Uterus (tissue), 2 donors: ENCODE measurements at regions not wholly inside any gene's neighbourhood (a gene's known extent, or its start where the extent isn't known, plus 50 kb on each side); places are given as distances from the start of the nearest gene placed in this dataset.

Experiments used
- CTCF ChIP-seq, 4 experiments: fragments of 200-600 bp in 2 of 4; fragments of 450-650 bp in 2 of 4; sonication (generic) in 2 of 4; IDR thresholded peaks; one replicate each; pipeline ENCODE4 v1.5.1; 2016 to 2019; ENCODE audit warnings: antibody characterized with exemption in 4 of 4, mild to moderate bottlenecking in 2 of 4, moderate library complexity in 1 of 4
- POLR2A ChIP-seq, 2 donors: fragments of 450-650 bp; IDR thresholded peaks; one replicate each; pipeline ENCODE4 v1.6.1; 2016; ENCODE audit warnings: antibody characterized with exemption in 2 of 2, mild to moderate bottlenecking in 1 of 2, moderate library complexity in 1 of 2

GRCh38 chr3:159727506-159727905 is 261.1 kb upstream of the IL12A start:
- TF ChIP-seq POLR2A (IDR thresholded peaks at IDR 0.05) (no peak), CTCF (IDR thresholded peaks at IDR 0.05) (no peak)
